ENCODE measurements at regions not wholly inside any gene's neighbourhood (a gene's known extent, or its start where the extent isn't known, plus 50 kb on each side); places are given as distances from the start of the nearest gene placed in this dataset.

DNA sequence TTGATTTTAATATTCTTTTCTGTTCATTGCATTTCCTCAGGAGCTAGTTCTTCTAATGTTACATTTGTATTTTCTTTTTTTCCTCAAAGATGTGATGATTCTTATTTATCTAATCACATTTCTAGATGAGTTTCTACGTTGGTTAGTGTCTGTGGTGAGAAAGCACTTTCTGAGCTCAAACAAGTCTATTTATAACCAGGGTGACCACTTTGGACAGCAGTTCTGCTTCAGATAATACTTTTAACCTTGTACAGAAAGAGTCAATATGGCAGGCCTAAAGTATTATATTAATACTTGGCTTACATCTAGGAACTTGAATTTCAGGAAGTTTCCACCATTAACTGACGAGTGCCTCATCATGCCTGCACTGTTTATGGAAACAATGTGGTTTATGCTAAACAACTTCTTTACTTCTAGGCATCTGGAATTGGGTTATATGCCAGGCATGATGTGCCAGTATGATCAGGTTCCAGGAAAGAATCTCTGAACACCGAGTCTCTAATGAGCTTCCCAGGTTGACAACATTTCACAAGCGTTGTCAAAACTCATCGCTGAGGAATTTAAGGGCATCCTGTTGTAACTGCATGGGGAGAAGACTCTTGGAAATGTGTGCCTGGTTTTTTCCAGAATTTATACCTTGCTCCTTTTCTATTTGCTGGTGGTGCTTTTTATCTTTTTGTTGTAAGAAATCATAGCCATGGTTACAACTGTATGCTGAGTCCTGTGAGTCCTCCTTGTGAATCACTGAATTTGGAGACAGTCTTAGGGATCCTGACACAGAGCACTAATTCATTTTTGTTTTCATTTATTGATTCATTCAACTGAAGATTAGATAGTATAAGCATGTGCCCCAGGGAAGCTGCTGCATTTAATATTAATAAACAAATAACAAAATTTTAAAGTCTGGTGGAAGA is 344.4 kb upstream of the PCDH9 start:
- TF ChIP-seq CEBPB (IDR thresholded peaks at IDR 0.05) (no peak), RAD21 (IDR thresholded peaks at IDR 0.05; ENCODE audit: low read depth) (no peak)
- TF ChIP-seq, protein P1, sequence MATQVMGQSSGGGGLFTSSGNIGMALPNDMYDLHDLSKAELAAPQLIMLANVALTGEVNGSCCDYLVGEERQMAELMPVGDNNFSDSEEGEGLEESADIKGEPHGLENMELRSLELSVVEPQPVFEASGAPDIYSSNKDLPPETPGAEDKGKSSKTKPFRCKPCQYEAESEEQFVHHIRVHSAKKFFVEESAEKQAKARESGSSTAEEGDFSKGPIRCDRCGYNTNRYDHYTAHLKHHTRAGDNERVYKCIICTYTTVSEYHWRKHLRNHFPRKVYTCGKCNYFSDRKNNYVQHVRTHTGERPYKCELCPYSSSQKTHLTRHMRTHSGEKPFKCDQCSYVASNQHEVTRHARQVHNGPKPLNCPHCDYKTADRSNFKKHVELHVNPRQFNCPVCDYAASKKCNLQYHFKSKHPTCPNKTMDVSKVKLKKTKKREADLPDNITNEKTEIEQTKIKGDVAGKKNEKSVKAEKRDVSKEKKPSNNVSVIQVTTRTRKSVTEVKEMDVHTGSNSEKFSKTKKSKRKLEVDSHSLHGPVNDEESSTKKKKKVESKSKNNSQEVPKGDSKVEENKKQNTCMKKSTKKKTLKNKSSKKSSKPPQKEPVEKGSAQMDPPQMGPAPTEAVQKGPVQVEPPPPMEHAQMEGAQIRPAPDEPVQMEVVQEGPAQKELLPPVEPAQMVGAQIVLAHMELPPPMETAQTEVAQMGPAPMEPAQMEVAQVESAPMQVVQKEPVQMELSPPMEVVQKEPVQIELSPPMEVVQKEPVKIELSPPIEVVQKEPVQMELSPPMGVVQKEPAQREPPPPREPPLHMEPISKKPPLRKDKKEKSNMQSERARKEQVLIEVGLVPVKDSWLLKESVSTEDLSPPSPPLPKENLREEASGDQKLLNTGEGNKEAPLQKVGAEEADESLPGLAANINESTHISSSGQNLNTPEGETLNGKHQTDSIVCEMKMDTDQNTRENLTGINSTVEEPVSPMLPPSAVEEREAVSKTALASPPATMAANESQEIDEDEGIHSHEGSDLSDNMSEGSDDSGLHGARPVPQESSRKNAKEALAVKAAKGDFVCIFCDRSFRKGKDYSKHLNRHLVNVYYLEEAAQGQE (IDR thresholded peaks at IDR 0.05; ENCODE audit: low read depth) = no peak
